Esophagus muscularis mucosa (tissue), 4 donors: ENCODE measurements at regions not wholly inside any gene's neighbourhood (a gene's known extent, or its start where the extent isn't known, plus 50 kb on each side); places are given as distances from the start of the nearest gene placed in this dataset.

Experiments
- CTCF ChIP-seq, 3 experiments: fragments of 200-600 bp in 2 of 3; fragments of 450-650 bp in 1 of 3; sonication (generic) in 2 of 3; IDR thresholded peaks; one replicate each; pipeline ENCODE4 v1.5.1; 2017 to 2019; ENCODE audit warnings: antibody characterized with exemption in 3 of 3, mild to moderate bottlenecking in 2 of 3, moderate library complexity in 1 of 3
- EP300 ChIP-seq: sonication (generic); formaldehyde crosslinking; IDR thresholded peaks from one replicate; pipeline ENCODE4 v1.6.1; 2017; ENCODE audit warnings: antibody characterized with exemption
- POLR2A ChIP-seq: fragments of 450-650 bp; IDR thresholded peaks from one replicate; pipeline ENCODE4 v1.6.1; 2017; ENCODE audit warnings: antibody characterized with exemption, moderate library complexity, mild to moderate bottlenecking, low read depth
- POLR2AphosphoS5 ChIP-seq, 2 donors: sonication (generic); formaldehyde crosslinking; IDR thresholded peaks; one replicate each; pipeline ENCODE4 v1.6.1; 2017; ENCODE audit warnings: antibody characterized with exemption in 2 of 2

DNA sequence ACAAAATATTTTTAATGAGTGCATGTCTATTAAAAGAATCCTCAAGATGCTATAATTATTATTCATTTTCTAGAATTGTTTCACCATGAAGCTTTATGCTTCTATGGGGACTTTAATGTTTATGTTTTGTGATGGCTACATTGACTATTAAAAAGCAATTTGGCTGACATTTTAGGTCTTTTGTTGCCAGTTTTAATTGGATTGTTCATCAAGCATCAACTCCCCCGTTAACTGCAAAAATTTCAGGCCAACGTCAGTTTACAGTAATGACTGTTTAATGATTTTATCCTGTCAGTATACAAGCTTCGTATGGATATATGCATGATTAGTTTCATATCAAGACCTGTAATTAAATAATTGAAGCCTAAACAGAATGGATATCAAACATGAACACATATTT is 422.8 kb downstream of the SH2D1A start:
- no peak for TF ChIP-seq POLR2A
- TF ChIP-seq CTCF (IDR thresholded peaks at IDR 0.05) = no peak
- TF ChIP-seq POLR2AphosphoS5 (IDR thresholded peaks at IDR 0.05) = no peak
- no peak for TF ChIP-seq EP300
